ENCODE measurements at regions not wholly inside any gene's neighbourhood (a gene's known extent, or its start where the extent isn't known, plus 50 kb on each side); places are given as distances from the start of the nearest gene placed in this dataset.

DNA sequence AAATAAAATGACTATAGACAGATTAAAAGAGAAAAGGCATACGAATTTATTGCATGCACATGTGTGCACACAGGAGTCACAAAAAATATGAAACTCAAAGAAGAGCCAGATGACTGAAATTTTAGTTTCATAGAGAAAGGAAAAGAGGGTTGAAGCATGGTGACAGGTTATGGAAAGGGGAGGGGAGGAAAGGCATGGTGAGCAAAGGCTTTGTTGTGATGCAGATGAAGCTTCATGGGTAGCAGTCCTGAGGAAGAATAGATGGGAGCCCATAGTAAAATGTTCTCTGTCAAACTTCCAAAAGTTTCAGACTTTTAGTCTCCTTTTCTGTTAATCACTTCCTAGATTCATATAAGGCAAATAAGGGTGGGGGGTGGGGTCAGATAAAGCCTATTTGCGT lies 612.7 kb upstream of the ATP2B1 start:
- no peak for DNase-seq (ENCODE audit: low read depth in 2 of 2)

DNA sequence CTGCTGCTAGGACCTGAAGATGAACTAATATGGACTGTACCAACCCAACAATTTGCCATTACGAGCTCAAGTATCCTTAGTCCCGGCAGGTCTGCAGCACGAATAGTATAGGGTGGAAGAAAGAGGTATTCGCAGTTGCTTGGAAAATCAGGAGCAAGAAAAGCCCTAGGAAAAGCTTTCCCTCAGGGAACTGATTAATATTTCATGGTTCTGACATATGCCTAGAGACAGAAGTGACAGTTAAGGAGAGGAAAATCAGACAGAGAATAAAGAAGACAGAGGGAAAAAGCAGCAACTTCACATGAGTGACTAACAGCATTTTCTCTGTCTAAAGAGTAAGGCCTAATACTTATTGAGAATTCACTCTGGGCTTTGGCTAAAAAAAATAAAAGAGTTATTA lies 602.9 kb upstream of the ATP2B1 start:
- DNase-seq (ENCODE audit: low read depth in 2 of 2) = no peak

DNA sequence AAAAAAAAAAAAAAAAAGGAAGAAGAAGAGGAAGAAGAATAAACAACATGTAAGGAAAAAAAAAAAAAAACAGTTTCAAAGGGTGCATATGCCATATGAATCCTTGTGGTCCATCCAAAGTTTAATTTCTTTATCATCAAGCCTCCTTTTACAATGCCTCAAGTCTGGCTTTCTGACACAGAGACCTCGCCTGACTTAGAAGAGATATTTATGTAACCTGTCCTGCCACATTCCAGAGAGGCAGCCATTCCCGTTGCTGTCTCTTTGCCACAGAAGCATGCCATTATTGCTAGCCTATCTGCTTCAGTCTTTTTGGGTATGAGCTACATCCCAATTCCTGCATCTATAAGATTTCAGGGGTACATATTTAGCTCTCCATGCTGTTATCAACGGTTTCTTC lies 596.7 kb upstream of the ATP2B1 start:
- DNase-seq (ENCODE audit: low read depth in 2 of 2) = no peak

DNA sequence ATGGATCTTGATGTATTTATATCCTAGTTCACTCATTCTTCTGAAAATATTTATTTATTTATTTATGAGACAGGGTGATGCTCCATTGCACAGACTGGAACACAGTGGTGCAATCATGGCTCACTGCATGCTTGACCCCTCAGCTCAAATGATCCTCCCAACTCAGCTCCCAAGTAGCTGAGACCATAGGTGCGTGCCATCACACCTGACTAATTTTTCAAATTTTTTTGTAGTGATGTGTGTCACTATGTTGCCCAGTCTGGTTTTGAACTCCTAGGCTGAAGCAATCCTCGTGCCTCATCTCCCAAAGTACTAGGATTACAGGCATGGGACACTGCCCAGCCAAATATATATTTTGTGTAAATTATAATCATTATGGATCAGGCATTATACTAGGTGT lies 595.6 kb upstream of the ATP2B1 start:
- DNase-seq (ENCODE audit: low read depth in 2 of 2) = no peak

DNA sequence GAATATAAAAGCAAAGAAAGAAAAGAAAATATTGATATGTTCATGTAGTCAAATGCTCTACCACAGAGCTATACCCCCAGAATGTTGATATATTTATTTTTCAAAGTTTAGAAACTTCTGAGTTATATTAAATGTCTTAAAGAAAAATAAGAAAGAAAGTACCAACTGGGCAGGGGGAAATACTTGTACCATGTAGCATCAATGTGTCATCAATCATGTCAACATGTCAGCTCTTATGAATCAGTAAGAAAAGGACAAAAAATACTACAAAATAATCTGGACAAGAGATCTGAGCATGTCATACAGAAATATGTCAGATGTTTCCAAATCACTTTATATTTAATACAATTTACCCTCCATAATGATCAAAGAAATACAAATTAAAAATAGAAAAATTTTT lies 595.1 kb upstream of the ATP2B1 start:
- no peak for DNase-seq (ENCODE audit: low read depth in 2 of 2)

DNA sequence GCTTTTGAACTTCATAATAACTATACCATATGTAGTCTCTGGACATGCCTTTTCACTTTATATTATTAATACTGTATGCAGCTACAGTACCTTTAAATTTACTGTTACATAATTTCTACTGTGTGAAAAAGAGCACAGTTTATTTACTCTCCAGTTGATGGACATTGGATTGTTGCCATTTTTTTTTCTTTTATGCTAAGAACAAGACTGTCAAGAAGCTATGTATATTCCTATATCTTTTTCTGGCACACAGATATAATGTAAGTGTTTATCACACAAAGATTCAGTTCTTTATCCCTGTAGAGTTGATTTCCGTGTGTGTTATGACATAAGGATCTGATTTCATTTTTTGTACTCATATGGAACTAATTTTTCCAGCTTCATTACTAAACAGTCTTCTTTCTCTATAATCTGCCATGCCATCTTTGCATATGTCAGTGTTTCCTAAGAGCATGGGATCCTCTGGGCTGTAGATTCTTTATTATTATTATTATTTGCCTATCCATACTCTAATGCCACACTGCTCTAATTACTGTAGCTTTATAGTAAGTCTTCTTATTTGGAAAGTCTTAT lies 593.0 kb upstream of the ATP2B1 start:
- no peak for DNase-seq (ENCODE audit: low read depth in 2 of 2)

DNA sequence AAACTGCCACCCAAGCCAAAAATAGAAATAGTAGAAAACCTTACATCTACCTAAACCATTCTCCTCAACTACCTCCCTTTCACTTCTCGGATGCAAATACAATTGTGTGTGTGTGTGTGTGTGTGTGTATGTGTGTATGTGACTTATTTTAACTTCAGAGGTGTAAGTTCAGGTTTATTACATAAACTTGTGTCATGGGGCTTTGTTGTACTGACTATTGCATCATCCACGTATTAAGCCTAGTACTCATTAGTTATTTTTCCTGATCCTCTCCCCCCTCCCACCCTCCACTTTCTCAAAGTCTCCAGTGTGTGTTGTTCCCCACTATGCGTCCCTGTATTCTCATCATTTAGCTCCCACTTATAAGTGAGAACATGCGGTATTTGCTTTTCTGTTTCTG lies 592.5 kb upstream of the ATP2B1 start:
- no peak for DNase-seq (ENCODE audit: low read depth in 2 of 2)

DNA sequence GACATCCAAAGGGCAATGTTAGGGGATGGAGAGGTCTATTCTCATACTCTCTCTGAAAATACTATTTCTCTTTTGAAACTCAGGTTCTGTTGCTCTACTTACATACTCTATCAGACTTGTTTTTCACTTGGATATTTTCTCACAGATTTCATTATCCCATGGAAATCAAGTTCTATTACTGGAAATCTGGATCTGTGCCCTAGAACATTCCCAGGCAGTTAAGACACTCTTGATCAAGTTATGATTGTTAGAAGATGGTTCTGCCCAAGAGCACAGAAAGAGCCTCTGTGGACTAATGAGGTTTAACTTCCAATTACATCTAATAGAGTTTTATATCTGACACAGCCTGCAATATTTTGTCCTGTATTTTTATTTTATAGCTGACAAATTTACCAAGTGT lies 591.0 kb upstream of the ATP2B1 start:
- no peak for DNase-seq (ENCODE audit: low read depth in 2 of 2)

DNA sequence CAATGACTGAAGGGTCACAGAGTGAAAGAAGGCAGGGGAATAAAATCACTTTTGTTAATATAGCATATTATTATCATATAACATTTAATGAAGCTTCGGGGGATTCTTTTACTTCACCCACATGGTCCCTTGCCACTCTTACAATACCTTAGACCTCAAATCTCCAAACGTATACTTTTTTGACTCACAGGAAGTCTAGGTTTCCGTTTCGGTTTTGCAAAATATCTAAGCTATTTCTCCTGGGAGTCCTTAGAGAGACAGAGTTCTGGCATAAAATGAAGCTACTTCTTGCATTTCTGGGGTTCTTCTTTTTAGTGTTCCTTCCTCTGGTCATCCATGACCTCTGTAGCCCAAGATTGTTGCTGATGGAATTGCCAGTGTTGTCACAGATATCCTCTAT lies 590.5 kb upstream of the ATP2B1 start:
- DNase-seq (ENCODE audit: low read depth in 2 of 2) = no peak

DNA sequence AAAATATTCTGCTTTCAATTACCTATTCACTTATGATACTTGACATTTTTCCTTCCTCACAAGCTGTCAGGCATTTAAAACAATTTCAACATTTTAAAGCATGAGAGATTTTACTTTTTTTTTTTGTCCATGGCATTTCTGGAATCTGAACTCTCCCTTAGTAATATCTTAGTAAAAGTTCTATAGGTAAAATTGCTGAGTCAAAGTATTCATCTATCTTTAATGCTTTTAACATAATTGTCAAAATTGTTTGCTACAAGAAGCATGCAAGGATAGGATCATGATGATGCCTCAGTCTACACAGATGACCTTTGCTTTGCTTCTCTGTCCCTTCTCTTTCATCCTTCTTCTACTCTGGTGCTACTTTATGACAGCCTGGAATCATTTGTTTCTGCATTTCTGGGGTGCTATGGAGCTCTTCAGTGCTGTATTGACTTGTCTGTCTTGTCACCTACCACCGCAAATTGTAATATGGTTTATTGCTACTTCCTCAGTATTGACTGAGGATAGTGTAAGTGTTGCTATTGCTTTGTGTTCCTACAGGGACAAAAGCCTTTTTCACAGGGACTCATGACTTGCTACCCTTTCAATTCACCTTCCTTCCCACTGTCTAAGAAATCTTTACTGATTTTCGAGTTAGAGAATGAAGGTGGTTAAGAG lies 589.8 kb upstream of the ATP2B1 start:
- DNase-seq (ENCODE audit: low read depth in 2 of 2) = no peak

DNA sequence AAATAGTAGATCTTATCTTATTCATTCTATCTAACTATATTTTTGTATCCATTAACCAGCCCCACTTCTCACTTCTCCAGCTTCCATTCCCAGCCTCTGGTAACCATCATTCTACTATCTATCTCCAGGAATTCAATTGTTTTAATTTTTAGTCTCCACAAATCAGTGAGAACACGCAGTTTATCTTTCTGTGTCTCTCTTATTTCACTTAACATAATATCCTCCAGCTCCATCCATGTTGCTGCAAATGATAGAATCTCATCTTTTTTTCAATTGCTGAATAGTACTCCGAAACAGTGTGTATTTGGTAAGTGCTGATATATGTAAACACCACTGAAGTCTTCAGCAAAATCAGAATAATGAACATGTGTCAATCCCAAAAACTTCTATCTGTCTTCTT lies 587.2 kb upstream of the ATP2B1 start:
- no peak for DNase-seq (ENCODE audit: low read depth in 2 of 2)

DNA sequence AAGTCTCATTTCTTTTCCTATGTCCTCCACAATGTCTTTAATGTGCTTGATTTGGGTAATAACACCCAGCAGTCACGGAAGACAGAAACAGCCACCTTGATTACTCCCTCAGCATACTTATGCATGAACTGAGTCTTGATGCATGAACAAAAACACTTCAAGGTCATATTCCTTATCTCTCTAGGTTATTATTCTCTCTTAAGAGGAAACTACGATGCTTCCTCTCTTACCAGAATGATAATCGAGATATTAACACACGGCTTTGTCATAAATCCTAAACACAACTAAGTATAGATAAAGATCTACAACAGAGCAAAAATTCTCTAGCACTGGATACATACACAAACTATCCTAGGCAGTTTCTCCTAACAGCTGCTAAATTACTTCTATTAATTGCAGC lies 583.5 kb upstream of the ATP2B1 start:
- DNase-seq (ENCODE audit: low read depth in 2 of 2) = no peak

DNA sequence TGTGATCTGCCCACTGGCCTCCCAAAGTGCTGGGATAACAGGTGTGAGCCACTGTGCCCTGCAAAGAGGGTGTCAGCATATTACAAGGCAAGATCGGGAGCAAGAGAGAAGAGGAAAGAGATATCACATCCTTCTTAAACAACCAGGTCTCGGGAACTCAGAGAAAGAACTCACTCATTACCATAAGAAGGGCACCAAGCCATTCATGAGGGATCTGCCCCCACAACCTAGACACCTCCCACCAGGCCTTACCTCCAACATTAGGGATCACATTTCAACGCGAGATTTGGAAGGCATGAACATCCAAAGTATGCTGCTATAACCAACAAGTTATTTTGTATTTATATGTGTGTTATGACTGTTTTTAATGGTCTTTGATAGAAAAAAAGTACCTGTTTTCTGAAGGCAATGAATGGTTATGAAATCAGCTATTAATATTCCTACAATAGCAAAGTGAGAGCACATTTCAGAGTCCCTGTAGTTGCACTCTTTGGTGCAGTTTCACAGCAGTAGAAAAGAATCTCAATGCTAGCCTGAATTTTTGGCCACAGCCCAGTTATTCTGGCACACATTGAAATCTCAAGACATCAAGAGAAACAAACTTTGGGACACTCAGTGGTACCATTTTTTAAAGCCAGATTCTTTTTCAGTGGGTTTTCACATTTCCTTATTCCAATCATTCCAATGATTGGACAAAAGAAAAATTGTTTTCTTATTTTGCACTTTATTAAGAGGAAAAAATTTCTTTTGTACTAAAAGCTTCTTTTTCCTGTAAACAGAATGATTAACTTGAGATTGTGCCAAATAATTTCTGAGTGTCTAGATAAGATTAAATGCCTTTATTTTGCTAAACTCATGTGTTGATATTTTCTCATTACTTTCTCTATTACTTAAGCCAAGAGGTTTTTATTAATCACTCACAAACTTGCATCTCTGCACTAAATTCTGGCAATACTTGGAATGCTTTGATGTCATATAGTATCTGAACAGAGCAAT lies 582.6 kb upstream of the ATP2B1 start:
- no peak for DNase-seq (ENCODE audit: low read depth in 2 of 2)

DNA sequence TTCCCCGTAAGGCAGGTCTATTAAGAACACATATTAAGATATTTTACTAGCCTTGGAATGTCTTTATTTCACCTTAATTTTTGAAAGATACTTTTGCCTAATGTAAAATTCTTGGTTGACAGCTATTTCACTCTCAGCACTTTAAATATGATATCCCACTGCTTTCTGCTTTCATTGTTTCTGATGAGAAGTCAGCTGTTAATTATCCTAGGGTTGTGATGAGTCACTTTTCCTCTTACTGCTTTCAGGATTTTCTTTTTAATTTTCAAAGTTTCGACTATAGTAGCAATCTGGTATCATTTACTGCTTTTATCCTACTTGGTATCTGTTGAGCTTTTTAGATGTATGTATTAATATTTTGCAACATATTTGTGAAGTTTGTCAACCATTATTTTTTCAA lies 578.9 kb upstream of the ATP2B1 start:
- no peak for DNase-seq (ENCODE audit: low read depth in 2 of 2)

DNA sequence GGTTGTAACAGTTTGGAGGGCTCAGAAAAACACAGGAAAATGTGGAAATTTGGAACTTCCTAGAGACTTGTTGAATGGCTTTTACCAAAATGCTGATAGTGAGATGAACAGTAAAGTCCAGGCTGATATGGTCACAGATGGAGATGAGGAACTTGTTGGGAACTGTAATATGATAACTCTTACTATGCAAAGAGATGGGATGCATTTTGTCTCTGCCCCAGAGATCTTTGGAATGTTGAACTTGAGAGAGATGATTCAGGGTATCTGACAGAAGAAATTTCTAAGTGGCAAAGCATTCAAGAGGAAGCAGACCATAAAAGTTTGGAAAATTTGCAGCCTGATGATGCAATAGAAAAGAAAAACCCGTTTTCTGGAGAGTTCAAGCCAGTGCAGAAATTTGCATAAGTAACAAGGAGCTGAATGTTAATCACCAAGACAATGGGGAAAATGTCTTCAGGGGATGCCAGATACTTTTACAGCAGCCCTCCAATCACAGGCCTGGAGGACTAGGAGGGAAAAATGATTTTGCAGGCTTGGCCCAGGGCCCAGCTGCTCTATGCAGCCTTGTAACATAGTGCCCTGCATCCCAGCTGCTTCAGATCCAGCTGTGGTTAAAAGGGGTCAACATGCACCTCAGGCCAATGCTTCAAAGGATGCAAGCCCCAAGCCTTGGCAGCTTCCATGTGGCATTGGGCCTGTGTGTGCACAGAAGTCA lies 572.7 kb upstream of the ATP2B1 start:
- DNase-seq (ENCODE audit: low read depth in 2 of 2) = no peak

DNA sequence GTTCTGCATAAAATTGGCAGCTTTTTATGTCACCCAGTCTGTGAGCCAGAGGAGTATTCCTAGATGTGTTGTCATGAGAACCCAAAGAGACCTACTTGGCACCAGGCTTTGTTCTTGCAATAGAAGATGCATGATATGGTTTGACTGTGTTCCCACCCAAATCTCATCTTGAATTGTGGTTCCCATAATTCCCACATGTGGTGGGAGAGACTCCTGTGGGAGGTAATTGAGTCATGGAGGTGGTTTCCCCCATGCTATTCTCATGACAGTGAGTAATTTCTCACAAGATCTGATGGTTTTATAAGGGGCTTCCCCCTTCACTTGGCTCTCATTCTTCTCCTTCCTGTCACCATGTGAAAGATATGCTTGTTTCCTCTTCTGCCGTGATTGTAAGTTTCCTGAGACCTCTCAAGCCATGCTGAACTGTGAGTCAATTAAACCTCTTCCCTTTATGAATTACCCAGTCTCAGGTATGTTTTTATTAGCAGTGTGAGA lies 572.0 kb upstream of the ATP2B1 start:
- DNase-seq (ENCODE audit: low read depth in 2 of 2) = no peak

DNA sequence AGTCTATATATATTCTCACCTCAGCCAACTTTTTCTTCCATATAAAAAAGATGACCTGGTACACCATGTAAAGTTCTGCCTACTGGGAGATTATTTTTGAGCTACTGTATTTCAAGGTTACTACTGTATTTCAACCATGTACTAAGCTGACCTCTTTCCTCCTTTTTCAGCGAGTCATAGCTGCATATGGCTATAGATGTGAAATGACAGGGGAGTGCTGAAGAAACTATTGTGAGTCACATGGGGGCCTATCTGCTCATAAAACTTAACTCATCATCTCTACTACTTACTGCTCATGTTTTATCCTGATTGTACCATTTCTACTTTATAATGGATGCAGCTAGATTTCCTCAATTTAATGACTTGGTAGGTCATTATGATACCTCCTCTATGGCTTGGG lies 571.4 kb upstream of the ATP2B1 start:
- no peak for DNase-seq (ENCODE audit: low read depth in 2 of 2)

DNA sequence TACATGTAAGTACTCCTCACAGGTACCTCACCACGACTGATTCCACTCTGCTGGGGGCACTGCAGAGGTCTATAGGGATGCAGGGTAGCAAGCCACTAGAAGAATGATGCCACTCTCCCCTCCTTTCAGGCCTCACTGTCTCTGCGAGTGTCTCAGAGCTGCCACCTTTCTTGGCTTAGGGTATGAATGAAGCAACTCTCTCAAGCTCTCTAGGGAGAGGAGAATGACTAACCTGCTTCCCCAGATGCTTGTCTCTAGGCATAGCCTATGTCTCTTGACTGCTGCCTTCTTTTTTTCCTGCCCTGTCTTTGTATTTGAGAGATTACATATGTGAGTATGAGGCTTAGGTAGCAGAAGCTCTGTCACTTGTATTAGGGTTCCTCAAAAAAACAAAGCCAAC lies 566.5 kb upstream of the ATP2B1 start:
- DNase-seq (ENCODE audit: low read depth in 2 of 2) = no peak

DNA sequence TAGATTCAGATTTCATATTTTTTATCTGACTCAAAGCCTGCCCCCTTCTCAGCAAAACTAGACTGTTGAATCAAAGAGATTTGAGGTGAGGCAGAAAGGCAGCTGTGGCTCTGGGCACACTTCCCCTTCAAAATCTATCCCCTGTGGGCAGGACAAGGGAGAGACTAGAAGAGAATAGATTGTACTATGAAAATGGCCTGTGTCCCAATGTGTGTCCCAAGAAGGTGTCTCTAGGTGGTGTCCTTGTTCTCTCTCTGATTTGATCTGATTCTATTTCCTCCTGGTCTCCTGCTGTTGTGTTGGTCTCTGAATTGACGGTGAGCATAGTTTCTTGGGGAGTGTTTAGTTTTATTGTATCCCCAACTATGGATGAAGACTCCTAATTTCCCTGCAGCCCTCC lies 565.8 kb upstream of the ATP2B1 start:
- DNase-seq (ENCODE audit: low read depth in 2 of 2) = no peak

DNA sequence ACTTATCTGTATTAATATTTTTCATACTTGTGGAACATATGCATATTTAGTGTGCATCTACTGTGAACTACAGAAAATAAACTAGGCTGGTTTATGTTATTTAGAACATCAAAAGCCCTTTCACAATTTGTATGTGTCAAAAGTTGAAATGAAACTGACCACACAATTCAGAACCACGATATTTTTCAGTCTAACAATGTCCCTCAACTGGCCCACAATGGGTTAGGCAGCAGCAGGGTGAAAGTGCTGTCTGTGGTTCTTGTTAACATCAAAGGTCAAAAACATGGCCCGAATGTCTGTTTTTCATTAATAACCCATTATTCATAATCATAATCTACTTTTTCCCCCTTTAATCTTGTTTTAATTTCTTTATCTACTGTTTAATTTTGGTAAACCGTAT lies 559.9 kb upstream of the ATP2B1 start:
- DNase-seq (ENCODE audit: low read depth in 2 of 2) = no peak

DNA sequence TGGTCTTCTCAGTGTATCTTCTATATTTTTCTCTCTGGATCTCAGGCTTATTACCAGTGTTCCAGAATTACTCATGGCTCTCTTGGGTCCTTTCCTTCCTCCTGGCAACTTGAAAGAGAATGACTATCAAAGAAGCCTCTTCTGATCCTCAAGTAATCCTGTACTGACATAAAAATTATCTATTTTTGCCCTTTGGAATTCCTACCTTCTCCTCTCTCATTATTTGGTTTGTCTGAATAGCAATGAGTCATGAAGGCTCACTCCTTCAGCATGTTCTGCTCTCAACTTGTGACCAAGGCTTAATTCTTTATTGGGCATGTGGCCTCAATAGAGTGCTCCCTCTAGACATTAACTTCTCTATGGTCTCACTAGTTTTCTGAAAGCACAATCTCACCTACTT lies 553.6 kb upstream of the ATP2B1 start:
- DNase-seq (ENCODE audit: low read depth in 2 of 2) = no peak

DNA sequence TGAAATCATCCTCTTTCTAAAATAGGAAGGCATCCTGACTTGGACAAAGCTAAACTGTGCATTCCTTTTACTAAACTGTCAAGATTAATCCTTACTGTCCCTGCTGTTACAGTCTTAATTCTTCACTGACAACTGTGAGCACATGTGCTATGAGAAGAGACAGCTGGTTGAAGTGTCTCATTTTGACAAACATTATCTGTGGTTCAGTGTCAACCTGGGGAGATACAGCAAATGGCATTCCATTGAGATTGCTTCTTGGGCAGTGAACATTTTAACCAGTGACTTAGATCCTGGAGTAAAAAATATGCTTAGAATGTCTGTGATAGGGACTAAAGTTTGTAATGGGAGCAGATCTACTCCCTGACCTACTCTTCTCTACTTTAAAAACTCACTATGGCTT lies 552.6 kb upstream of the ATP2B1 start:
- no peak for DNase-seq (ENCODE audit: low read depth in 2 of 2)

Data from stimulated activated CD8-positive, alpha-beta memory T cell treated with anti-CD3 and anti-CD28 coated beads, Interleukin-15, amount 100 ng/mL, for 4 hours (primary cell).